ENCODE measurements at regions not wholly inside any gene's neighbourhood (a gene's known extent, or its start where the extent isn't known, plus 50 kb on each side); places are given as distances from the start of the nearest gene placed in this dataset.

DNA sequence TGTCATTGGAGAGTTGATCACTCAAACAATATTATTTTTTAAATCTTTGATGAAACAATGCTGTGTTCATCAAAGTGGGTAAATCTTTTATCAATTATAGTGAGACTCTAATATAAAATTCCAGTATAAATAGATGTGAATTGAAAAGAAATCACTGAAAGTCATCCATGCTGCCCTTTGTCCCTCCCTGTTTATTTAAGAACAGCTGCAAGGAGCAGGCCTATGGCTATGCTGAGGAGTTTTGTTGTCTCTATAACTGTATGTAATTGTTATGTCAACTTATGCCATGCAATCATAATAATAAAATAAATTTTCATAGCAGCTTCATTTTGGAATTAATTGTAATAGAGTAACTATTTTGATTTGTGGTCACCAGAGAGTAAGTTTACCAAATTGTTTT lies 1272.4 kb upstream of the ADGRL4 start:
- H2BK20ac ChIP-seq (ENCODE audit: low read length): no peak overlapping the region
- no peak overlapping the region for H3K14ac ChIP-seq (ENCODE audit: insufficient read length)
- H3K27me3 ChIP-seq (replicated peaks in 1 of 4; ENCODE audit: control insufficient read depth in 3 of 4, extremely low read depth in 1 of 4, insufficient read depth in 3 of 4, low read length in 3 of 4): no peaks in the 10 kb centered on the region
- ChIA-PET CTCF (ENCODE audit: partially characterized antibody) (no interaction called here), POLR2A (ENCODE audit: partially characterized antibody) (no interaction called here)
- H3K4ac ChIP-seq (replicated peaks; ENCODE audit: insufficient read length, low read depth, low read length): no peak overlapping the region
- no peak overlapping the region for H2BK5ac ChIP-seq (ENCODE audit: low read depth, low read length)
- H3K4me2 ChIP-seq (ENCODE audit: insufficient read depth in 1 of 2, low read depth in 2 of 2, low read length in 2 of 2): no peak overlapping the region
- no peak overlapping the region for H3K23ac ChIP-seq (ENCODE audit: insufficient read length)
- no peak for DNase-seq (ENCODE audit: low read depth in 1 of 2, low spot score in 2 of 2)
- H4K5ac ChIP-seq (ENCODE audit: insufficient read length, low read depth, low read length): no peak overlapping the region
- H3K79me2 ChIP-seq (ENCODE audit: control insufficient read depth in 1 of 2, insufficient read depth in 2 of 2, low read length in 2 of 2): no peaks in the 10 kb centered on the region
- no peaks in the 10 kb centered on the region for H3K23me2 ChIP-seq (ENCODE audit: low read depth, low read length)
- H3K18ac ChIP-seq (ENCODE audit: extremely low read depth, low read length): no peak overlapping the region
- H3K56ac ChIP-seq (replicated peaks; ENCODE audit: insufficient read length, low read depth, low read length): no peak overlapping the region
- no peaks in the 10 kb centered on the region for H3K36me3 ChIP-seq (ENCODE audit: control insufficient read depth in 2 of 4, insufficient read depth in 4 of 4, low read length in 3 of 4)
- no peak overlapping the region for H2BK120ac ChIP-seq (replicated peaks; ENCODE audit: low read depth, low read length)
- H2AFZ ChIP-seq (ENCODE audit: low read length): no peak overlapping the region
- H3K27ac ChIP-seq (ENCODE audit: low read depth, low read length): no peak overlapping the region
- H2AK5ac ChIP-seq (ENCODE audit: low read depth, low read length): no peak overlapping the region
- H3K4me3 ChIP-seq (ENCODE audit: extremely low read depth in 1 of 4, insufficient read depth in 2 of 4, low read depth in 3 of 4, low read length in 4 of 4): no peak overlapping the region
- H4K20me1 ChIP-seq (replicated peaks in 1 of 2; ENCODE audit: control insufficient read depth in 1 of 2, insufficient read depth in 2 of 2, low read length in 2 of 2): no peaks in the 10 kb centered on the region
- H3K79me1 ChIP-seq (ENCODE audit: low read depth, low read length): no peaks in the 10 kb centered on the region
- no peak overlapping the region for H3K9ac ChIP-seq (replicated peaks in 1 of 4; ENCODE audit: extremely low read depth in 1 of 4, low read depth in 3 of 4, low read length in 3 of 4)
- FAIRE-seq: no peak
- H2BK12ac ChIP-seq (ENCODE audit: low read depth, low read length): no peak overlapping the region
- H3K9me3 ChIP-seq (ENCODE audit: insufficient read depth in 2 of 2, low read depth in 1 of 2, low read length in 1 of 2): no peaks in the 10 kb centered on the region
- H2BK15ac ChIP-seq (ENCODE audit: low read length): no peak overlapping the region
- no peaks in the 10 kb centered on the region; a peak in 1 of 7 replicates for H3K4me1 ChIP-seq (replicated peaks in 1 of 4; ENCODE audit: control insufficient read depth in 3 of 4, insufficient read depth in 4 of 4, low read length in 3 of 4)
- no peak overlapping the region for H4K8ac ChIP-seq (ENCODE audit: extremely low read depth, insufficient read depth, low read length)
- no peak overlapping the region for H4K91ac ChIP-seq (replicated peaks; ENCODE audit: insufficient read length, low read length)
- TF ChIP-seq CBX8 (IDR thresholded peaks at IDR 0.05; ENCODE audit: borderline replicate concordance, low read depth, low read length) (no peak), RBBP5 (IDR thresholded peaks at IDR 0.05; ENCODE audit: borderline replicate concordance, low read depth, low read length) (no peak), HDAC6 (IDR thresholded peaks at IDR 0.05; ENCODE audit: low read depth, low read length) (no peak), SP2 (IDR thresholded peaks at IDR 0.05; ENCODE audit: low read length) (no peak), BACH1 (IDR thresholded peaks at IDR 0.05; ENCODE audit: low read length) (no peak), EGR1 (IDR thresholded peaks at IDR 0.05; ENCODE audit: borderline replicate concordance, low read depth, low read length) (no peak), BRCA1 (IDR thresholded peaks at IDR 0.05; ENCODE audit: low read depth, low read length) (no peak), POLR2AphosphoS5 (IDR thresholded peaks at IDR 0.05; ENCODE audit: low read depth, low read length) (no peak), TBP (IDR thresholded peaks at IDR 0.05; ENCODE audit: low read depth, low read length) (no peak)
- TF ChIP-seq, protein P1, sequence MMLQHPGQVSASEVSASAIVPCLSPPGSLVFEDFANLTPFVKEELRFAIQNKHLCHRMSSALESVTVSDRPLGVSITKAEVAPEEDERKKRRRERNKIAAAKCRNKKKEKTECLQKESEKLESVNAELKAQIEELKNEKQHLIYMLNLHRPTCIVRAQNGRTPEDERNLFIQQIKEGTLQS (IDR thresholded peaks at IDR 0.05; ENCODE audit: insufficient read depth, low read depth, low read length): no peak
- TF ChIP-seq, protein P2, sequence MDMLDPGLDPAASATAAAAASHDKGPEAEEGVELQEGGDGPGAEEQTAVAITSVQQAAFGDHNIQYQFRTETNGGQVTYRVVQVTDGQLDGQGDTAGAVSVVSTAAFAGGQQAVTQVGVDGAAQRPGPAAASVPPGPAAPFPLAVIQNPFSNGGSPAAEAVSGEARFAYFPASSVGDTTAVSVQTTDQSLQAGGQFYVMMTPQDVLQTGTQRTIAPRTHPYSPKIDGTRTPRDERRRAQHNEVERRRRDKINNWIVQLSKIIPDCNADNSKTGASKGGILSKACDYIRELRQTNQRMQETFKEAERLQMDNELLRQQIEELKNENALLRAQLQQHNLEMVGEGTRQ (IDR thresholded peaks at IDR 0.05; ENCODE audit: low read length): no peak
- TF ChIP-seq, protein P3, sequence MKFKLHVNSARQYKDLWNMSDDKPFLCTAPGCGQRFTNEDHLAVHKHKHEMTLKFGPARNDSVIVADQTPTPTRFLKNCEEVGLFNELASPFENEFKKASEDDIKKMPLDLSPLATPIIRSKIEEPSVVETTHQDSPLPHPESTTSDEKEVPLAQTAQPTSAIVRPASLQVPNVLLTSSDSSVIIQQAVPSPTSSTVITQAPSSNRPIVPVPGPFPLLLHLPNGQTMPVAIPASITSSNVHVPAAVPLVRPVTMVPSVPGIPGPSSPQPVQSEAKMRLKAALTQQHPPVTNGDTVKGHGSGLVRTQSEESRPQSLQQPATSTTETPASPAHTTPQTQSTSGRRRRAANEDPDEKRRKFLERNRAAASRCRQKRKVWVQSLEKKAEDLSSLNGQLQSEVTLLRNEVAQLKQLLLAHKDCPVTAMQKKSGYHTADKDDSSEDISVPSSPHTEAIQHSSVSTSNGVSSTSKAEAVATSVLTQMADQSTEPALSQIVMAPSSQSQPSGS (IDR thresholded peaks at IDR 0.05; ENCODE audit: low read length): no peak
- TF ChIP-seq, protein P4, sequence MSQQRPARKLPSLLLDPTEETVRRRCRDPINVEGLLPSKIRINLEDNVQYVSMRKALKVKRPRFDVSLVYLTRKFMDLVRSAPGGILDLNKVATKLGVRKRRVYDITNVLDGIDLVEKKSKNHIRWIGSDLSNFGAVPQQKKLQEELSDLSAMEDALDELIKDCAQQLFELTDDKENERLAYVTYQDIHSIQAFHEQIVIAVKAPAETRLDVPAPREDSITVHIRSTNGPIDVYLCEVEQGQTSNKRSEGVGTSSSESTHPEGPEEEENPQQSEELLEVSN (IDR thresholded peaks at IDR 0.05): no peak

Data from H1 (cell line).